SK-N-SH (cell line): ENCODE measurements at regions not wholly inside any gene's neighbourhood (a gene's known extent, or its start where the extent isn't known, plus 50 kb on each side); places are given as distances from the start of the nearest gene placed in this dataset.

ENCODE experiments used
- EP300 ChIP-seq, 2 experiments: IDR thresholded peaks; 2 replicates each; pipeline versions ENCODE4 v1.4.0 to v1.6.1; 2012; ENCODE audit warnings: borderline replicate concordance in 1 of 2, low read depth in 1 of 2, low read length in 1 of 2
- FOSL2 ChIP-seq: IDR thresholded peaks from 2 replicates; pipeline ENCODE4 v1.4.0; 2012; ENCODE audit warnings: low read depth, mild to moderate bottlenecking, moderate library complexity, borderline replicate concordance
- IRF3 ChIP-seq: fragments of 150-350 bp; IDR thresholded peaks from 2 replicates; pipeline ENCODE4 v1.6.1; 2016; ENCODE audit warnings: mild to moderate bottlenecking, low read depth, low read length
- MEF2A ChIP-seq: IDR thresholded peaks from 2 replicates; pipeline ENCODE4 v1.4.0; 2012; ENCODE audit warnings: low read depth, borderline replicate concordance
- NFIC ChIP-seq: IDR thresholded peaks from 2 replicates; pipeline ENCODE4 v1.4.0; 2012; ENCODE audit warnings: borderline replicate concordance
- POLR2AphosphoS5 ChIP-seq: IDR thresholded peaks from 2 replicates; pipeline ENCODE4 v1.6.1; 2012; ENCODE audit warnings: low read depth, low read length
- TF ChIP-seq, protein P1 (sequence below): fragments of 200-600 bp; sonication (generic); IDR thresholded peaks from 2 replicates; pipeline ENCODE4 v1.6.1; 2017; ENCODE audit warnings: antibody characterized with exemption, mild to moderate bottlenecking, moderate library complexity

- TF ChIP-seq, protein P1, sequence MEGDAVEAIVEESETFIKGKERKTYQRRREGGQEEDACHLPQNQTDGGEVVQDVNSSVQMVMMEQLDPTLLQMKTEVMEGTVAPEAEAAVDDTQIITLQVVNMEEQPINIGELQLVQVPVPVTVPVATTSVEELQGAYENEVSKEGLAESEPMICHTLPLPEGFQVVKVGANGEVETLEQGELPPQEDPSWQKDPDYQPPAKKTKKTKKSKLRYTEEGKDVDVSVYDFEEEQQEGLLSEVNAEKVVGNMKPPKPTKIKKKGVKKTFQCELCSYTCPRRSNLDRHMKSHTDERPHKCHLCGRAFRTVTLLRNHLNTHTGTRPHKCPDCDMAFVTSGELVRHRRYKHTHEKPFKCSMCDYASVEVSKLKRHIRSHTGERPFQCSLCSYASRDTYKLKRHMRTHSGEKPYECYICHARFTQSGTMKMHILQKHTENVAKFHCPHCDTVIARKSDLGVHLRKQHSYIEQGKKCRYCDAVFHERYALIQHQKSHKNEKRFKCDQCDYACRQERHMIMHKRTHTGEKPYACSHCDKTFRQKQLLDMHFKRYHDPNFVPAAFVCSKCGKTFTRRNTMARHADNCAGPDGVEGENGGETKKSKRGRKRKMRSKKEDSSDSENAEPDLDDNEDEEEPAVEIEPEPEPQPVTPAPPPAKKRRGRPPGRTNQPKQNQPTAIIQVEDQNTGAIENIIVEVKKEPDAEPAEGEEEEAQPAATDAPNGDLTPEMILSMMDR, result peak; percentile 16; the same call in 1 of the 2 replicates
- TF ChIP-seq NFIC, result no peak
- no peak for TF ChIP-seq EP300 (IDR thresholded peaks at IDR 0.05; ENCODE audit: borderline replicate concordance in 1 of 2, low read depth in 1 of 2, low read length in 1 of 2)
- TF ChIP-seq FOSL2, result no peak
- no peak for TF ChIP-seq POLR2AphosphoS5
- no peak for TF ChIP-seq MEF2A
- no peak for TF ChIP-seq IRF3
These were observed 419.5 kb downstream of the TMEM121 start for GRCh38 chr14:105945896-105946295.
